K562 (cell line): ENCODE measurements at regions not wholly inside any gene's neighbourhood (a gene's known extent, or its start where the extent isn't known, plus 50 kb on each side); places are given as distances from the start of the nearest gene placed in this dataset.
A peak's percentile ranks its signal among the peaks of the same experiment; 100 is the strongest.

Experiments used
- ATAC-seq: fragments of 200-7000 bp; cut with Tn5 transposase; 3 replicates; pipeline ENCODE4 v1.9.1; 2020; ENCODE audit warnings: moderate library complexity
- BruUV-seq: library from RNA; stranded (reverse); fragments of 400-500 nt; replicated peaks from 2 replicates; lab custom pipeline; 2021; lab: Mats Ljungman, UMichigan
- CTCF ChIA-PET: fragments of 300-600 bp; formaldehyde crosslinking; extraction: SDS; loops from one replicate; lab custom pipeline; 2021; ENCODE audit warnings: low intra/inter-chr PET ratio; lab: Yijun Ruan, JAX
- POLR2A ChIA-PET: fragments of 300-600, 350-650 bp; sonication (Branson Sonifier 250); formaldehyde crosslinking; extraction: SDS; loops from one replicate; lab custom pipeline; 2021; ENCODE audit warnings: antibody characterized with exemption, inconsistent platforms; lab: Yijun Ruan, JAX
- DNase-seq, 4 experiments: peaks; one replicate each; pipeline versions ENCODE4 v3.0.0 to v3.0.0-alpha.2; 2011 to 2018; ENCODE audit warnings: low spot score in 3 of 4, mixed read lengths in 3 of 4; ENCODE audit errors: extremely low read depth in 1 of 4
- FAIRE-seq: peaks from 2 replicates; lab custom pipeline; 2011; peaks lifted over from hg19 to GRCh38; lab: Jason Lieb, UNC
- H2AFZ ChIP-seq: 2 replicates; pipeline ENCODE4 v1.6.0; 2011; ENCODE audit warnings: low read depth, low read length, control low read depth, inconsistent platforms
- H3K27ac ChIP-seq: fragments of 200-600 bp; 3 replicates; pipeline ENCODE4 v1.8.0; 2011; ENCODE audit warnings: low read depth, mild to moderate bottlenecking, control low read depth, inconsistent platforms, low read length, moderate library complexity, mixed read lengths; ENCODE audit errors: extremely low read depth
- H3K27me3 ChIP-seq, 2 experiments: fragments of 300-600 bp in 1 of 2; 2 replicates in 1 of 2; 3 replicates in 1 of 2; pipeline versions ENCODE4 v1.6.0 to v1.8.0; 2011; ENCODE audit warnings: inconsistent platforms in 2 of 2, low read length in 2 of 2, mild to moderate bottlenecking in 1 of 2, mixed read lengths in 1 of 2, moderate library complexity in 1 of 2; ENCODE audit not compliant: control insufficient read depth in 2 of 2, insufficient read depth in 2 of 2
- H3K36me3 ChIP-seq: fragments of 300-600 bp; 3 replicates; pipeline ENCODE4 v1.8.0; 2011; ENCODE audit warnings: mild to moderate bottlenecking, low read length, inconsistent platforms; ENCODE audit not compliant: control insufficient read depth, insufficient read depth
- H3K4me1 ChIP-seq, 2 experiments: fragments of 200-600 bp in 1 of 2; replicated peaks in 1 of 2; 2 replicates in 1 of 2; 3 replicates in 1 of 2; pipeline versions ENCODE4 v1.5.1 to v1.8.0; 2011; ENCODE audit warnings: inconsistent platforms in 2 of 2, low read length in 2 of 2, mild to moderate bottlenecking in 1 of 2, mixed read lengths in 1 of 2, moderate library complexity in 1 of 2; ENCODE audit not compliant: control insufficient read depth in 2 of 2, insufficient read depth in 2 of 2
- H3K4me2 ChIP-seq: 2 replicates; pipeline ENCODE4 v1.6.1; 2011; ENCODE audit warnings: low read length, control low read depth, inconsistent platforms, mixed read lengths; ENCODE audit not compliant: insufficient read depth
- H3K4me3 ChIP-seq: fragments of 200-600 bp; sonication (generic), shearing (Covaris generic); 2 replicates; pipeline ENCODE4 v1.5.1; 2016; ENCODE audit warnings: control low read depth, inconsistent platforms
- H3K79me2 ChIP-seq: fragments of 200-600 bp; 3 replicates; pipeline ENCODE4 v1.8.0; 2011; ENCODE audit warnings: low read length, inconsistent platforms; ENCODE audit not compliant: control insufficient read depth, insufficient read depth
- H3K9ac ChIP-seq, 2 experiments: 2 replicates each; pipeline versions ENCODE4 v1.6.0 to v1.6.1; 2011; ENCODE audit warnings: low read depth in 2 of 2, low read length in 2 of 2, control low read depth in 1 of 2, inconsistent platforms in 1 of 2, mild to moderate bottlenecking in 1 of 2, mixed read lengths in 1 of 2; ENCODE audit not compliant: insufficient read depth in 1 of 2
- H3K9me1 ChIP-seq: one replicate; pipeline ENCODE4 v1.6.0; 2011; ENCODE audit warnings: inconsistent platforms, mild to moderate bottlenecking, low read length, moderate library complexity; ENCODE audit not compliant: control insufficient read depth, insufficient read depth
- H3K9me3 ChIP-seq: replicated peaks from 2 replicates; pipeline ENCODE4 v1.5.1; 2011; ENCODE audit warnings: low read depth, low read length, inconsistent platforms; ENCODE audit not compliant: control insufficient read depth, insufficient read depth
- H4K20me1 ChIP-seq: replicated peaks from 2 replicates; pipeline ENCODE4 v1.6.1; 2011; ENCODE audit warnings: low read length, inconsistent platforms, mixed read lengths; ENCODE audit not compliant: control insufficient read depth, insufficient read depth
- HDAC6 ChIP-seq: IDR thresholded peaks from 2 replicates; pipeline ENCODE4 v1.6.1; 2012; ENCODE audit warnings: low read depth, mild to moderate bottlenecking, control low read depth, inconsistent platforms, low read length, moderate library complexity
- KAT2B ChIP-seq: IDR thresholded peaks from one replicate; pipeline ENCODE4 v1.6.1; 2012; ENCODE audit warnings: low read depth, mild to moderate bottlenecking, control low read depth, inconsistent platforms, low read length, moderate library complexity
- PTRF ChIP-seq: fragments of 450-650 bp; IDR thresholded peaks from 2 replicates; pipeline ENCODE4 v1.6.1; 2016; ENCODE audit warnings: mild to moderate bottlenecking, missing genetic modification characterization, missing compliant biosample characterization
- WGBS: fragments of 100-300 bp; shearing (Covaris generic); methylation state at CpG from one replicate; pipeline ENCODE4 v1.1.6; 2016; ENCODE audit warnings: low coverage, mixed read lengths; ENCODE audit not compliant: insufficient coverage; ENCODE audit errors: missing lambda C conversion rate; 5-methylcytosine and 5-hydroxymethylcytosine counted together
- in situ Hi-C: fragments of 300-500 bp; cut with MboI; formaldehyde crosslinking; loops from 4 replicates; pipeline ENCODE4 v1.15.0; 2018; ENCODE audit warnings: inconsistent platforms, mixed read lengths
- intact Hi-C: fragments of 100-400 bp; cut with micrococcal nuclease; formaldehyde crosslinking; loops from 2 replicates; pipeline ENCODE4 v1.14.2; 2022
- TF ChIP-seq, protein P1 (sequence below): sonication (generic); formaldehyde crosslinking; IDR thresholded peaks from 2 replicates; pipeline ENCODE4 v1.8.1; 2023; ENCODE audit warnings: mild to moderate bottlenecking, missing genetic modification reagents
- TF ChIP-seq, protein P2 (sequence below): fragments of 450-650 bp; IDR thresholded peaks from 2 replicates; pipeline ENCODE4 v1.6.1; 2016; ENCODE audit warnings: mild to moderate bottlenecking, moderate library complexity

DNA sequence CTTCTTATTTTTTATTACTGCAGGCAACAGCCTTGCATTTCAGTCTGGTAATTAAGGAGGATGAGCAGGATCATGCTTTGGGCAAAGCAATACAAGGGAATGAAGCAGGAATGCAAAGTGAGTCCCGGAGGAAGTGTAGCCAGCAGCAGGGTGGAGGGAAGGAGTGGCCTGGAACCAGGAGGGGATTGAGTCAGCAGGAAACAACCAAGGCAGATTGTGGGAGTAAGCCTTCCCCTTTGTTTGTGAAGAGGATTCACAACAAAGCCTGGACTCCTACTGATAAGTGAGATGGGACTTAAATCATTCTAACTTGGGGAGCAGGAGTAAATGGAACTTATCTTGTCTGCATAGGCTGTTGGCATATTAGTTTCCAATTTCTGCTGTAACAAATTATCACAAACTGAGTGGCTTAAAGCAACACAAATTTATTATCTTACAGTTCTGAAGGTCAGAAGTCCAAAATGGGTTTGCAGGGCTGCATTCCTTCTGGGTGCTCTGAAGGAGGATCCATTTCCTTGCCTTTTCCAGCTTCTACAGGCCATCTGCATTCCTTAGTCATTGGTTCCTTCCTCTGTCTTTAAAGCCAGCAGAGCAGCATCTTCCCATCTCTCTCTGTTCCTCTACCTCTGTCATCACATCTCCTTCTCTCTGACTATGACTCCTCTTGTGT, 93.2 kb upstream of the AP1S2 start (continued):
- TF ChIP-seq, protein P1, sequence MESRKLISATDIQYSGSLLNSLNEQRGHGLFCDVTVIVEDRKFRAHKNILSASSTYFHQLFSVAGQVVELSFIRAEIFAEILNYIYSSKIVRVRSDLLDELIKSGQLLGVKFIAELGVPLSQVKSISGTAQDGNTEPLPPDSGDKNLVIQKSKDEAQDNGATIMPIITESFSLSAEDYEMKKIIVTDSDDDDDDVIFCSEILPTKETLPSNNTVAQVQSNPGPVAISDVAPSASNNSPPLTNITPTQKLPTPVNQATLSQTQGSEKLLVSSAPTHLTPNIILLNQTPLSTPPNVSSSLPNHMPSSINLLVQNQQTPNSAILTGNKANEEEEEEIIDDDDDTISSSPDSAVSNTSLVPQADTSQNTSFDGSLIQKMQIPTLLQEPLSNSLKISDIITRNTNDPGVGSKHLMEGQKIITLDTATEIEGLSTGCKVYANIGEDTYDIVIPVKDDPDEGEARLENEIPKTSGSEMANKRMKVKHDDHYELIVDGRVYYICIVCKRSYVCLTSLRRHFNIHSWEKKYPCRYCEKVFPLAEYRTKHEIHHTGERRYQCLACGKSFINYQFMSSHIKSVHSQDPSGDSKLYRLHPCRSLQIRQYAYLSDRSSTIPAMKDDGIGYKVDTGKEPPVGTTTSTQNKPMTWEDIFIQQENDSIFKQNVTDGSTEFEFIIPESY (CRISPR knock-in tag): no peak
- no peak for TF ChIP-seq PTRF (tag)
- TF ChIP-seq HDAC6: no peak
- no peak for TF ChIP-seq KAT2B

GRCh38 chrX:15946783-15947580, 92.4 kb upstream of the AP1S2 start:
- ATAC-seq: peak; percentile 40; the same call in 2 of the 3 replicates
- no peak for FAIRE-seq
- in situ Hi-C loops: no loop called here
- TF ChIP-seq, protein P2, sequence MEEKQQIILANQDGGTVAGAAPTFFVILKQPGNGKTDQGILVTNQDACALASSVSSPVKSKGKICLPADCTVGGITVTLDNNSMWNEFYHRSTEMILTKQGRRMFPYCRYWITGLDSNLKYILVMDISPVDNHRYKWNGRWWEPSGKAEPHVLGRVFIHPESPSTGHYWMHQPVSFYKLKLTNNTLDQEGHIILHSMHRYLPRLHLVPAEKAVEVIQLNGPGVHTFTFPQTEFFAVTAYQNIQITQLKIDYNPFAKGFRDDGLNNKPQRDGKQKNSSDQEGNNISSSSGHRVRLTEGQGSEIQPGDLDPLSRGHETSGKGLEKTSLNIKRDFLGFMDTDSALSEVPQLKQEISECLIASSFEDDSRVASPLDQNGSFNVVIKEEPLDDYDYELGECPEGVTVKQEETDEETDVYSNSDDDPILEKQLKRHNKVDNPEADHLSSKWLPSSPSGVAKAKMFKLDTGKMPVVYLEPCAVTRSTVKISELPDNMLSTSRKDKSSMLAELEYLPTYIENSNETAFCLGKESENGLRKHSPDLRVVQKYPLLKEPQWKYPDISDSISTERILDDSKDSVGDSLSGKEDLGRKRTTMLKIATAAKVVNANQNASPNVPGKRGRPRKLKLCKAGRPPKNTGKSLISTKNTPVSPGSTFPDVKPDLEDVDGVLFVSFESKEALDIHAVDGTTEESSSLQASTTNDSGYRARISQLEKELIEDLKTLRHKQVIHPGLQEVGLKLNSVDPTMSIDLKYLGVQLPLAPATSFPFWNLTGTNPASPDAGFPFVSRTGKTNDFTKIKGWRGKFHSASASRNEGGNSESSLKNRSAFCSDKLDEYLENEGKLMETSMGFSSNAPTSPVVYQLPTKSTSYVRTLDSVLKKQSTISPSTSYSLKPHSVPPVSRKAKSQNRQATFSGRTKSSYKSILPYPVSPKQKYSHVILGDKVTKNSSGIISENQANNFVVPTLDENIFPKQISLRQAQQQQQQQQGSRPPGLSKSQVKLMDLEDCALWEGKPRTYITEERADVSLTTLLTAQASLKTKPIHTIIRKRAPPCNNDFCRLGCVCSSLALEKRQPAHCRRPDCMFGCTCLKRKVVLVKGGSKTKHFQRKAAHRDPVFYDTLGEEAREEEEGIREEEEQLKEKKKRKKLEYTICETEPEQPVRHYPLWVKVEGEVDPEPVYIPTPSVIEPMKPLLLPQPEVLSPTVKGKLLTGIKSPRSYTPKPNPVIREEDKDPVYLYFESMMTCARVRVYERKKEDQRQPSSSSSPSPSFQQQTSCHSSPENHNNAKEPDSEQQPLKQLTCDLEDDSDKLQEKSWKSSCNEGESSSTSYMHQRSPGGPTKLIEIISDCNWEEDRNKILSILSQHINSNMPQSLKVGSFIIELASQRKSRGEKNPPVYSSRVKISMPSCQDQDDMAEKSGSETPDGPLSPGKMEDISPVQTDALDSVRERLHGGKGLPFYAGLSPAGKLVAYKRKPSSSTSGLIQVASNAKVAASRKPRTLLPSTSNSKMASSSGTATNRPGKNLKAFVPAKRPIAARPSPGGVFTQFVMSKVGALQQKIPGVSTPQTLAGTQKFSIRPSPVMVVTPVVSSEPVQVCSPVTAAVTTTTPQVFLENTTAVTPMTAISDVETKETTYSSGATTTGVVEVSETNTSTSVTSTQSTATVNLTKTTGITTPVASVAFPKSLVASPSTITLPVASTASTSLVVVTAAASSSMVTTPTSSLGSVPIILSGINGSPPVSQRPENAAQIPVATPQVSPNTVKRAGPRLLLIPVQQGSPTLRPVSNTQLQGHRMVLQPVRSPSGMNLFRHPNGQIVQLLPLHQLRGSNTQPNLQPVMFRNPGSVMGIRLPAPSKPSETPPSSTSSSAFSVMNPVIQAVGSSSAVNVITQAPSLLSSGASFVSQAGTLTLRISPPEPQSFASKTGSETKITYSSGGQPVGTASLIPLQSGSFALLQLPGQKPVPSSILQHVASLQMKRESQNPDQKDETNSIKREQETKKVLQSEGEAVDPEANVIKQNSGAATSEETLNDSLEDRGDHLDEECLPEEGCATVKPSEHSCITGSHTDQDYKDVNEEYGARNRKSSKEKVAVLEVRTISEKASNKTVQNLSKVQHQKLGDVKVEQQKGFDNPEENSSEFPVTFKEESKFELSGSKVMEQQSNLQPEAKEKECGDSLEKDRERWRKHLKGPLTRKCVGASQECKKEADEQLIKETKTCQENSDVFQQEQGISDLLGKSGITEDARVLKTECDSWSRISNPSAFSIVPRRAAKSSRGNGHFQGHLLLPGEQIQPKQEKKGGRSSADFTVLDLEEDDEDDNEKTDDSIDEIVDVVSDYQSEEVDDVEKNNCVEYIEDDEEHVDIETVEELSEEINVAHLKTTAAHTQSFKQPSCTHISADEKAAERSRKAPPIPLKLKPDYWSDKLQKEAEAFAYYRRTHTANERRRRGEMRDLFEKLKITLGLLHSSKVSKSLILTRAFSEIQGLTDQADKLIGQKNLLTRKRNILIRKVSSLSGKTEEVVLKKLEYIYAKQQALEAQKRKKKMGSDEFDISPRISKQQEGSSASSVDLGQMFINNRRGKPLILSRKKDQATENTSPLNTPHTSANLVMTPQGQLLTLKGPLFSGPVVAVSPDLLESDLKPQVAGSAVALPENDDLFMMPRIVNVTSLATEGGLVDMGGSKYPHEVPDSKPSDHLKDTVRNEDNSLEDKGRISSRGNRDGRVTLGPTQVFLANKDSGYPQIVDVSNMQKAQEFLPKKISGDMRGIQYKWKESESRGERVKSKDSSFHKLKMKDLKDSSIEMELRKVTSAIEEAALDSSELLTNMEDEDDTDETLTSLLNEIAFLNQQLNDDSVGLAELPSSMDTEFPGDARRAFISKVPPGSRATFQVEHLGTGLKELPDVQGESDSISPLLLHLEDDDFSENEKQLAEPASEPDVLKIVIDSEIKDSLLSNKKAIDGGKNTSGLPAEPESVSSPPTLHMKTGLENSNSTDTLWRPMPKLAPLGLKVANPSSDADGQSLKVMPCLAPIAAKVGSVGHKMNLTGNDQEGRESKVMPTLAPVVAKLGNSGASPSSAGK: no peak

More at GRCh38 chrX:15946783-15947580, 92.4 kb upstream of the AP1S2 start:
- Histone ChIP-seq H3K79me2 (no peaks in the 10 kb centered on the region), H3K9me1 (no peaks in the 10 kb centered on the region), H3K9ac (no peak overlapping the region), H2AFZ (no peak overlapping the region; the same call in 1 of the 2 replicates), H3K4me1 (peaks cover 0 to 20% of the 10 kb centered on the region in 2 experiments; a peak in 4 of 5 replicates), H3K4me3 (no peak overlapping the region), H3K36me3 (no peaks in the 10 kb centered on the region), H4K20me1 (no peaks in the 10 kb centered on the region), H3K27ac (no peak overlapping the region), H3K27me3 (no peaks in the 10 kb centered on the region), H3K9me3 (no peaks in the 10 kb centered on the region), H3K4me2 (no peak overlapping the region)
- no TSS peak for BruUV-seq
- CTCF ChIA-PET: no interaction called here
- DNase-seq: peak in 1 of 4 experiments; percentile 5
- intact Hi-C loops: no loop called here
- POLR2A ChIA-PET: no interaction called here
- WGBS: 11% methylated on average over 3 of the region's 6 CpGs
